ENCODE measurements at regions not wholly inside any gene's neighbourhood (a gene's known extent, or its start where the extent isn't known, plus 50 kb on each side); places are given as distances from the start of the nearest gene placed in this dataset.

DNA sequence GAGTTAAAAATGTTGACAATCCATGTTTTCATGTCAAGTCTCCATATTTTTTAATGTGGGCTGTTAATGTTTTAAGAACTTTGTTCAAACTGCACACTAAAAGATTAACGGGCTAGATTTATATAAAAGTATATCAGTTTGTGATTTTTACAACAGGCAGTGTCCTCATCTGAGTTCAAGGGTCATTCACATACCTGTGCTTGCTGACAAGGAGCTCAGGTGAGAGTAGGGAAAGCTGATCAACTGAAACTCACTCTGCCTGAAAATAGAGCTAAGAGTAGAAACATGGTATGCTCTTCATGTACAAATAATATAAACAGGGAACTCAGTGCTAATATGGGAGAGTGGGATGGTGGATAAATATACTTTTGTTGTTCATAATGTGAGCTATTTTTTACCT lies 102.3 kb upstream of the DKK2 start:
- no peaks in the 10 kb centered on the region for H3K36me3 Mint-ChIP-seq
- ATAC-seq (replicated peaks in 1 of 4) (no peak), DNase-seq (no peak)
- no peaks in the 10 kb centered on the region for H3K9me3 Mint-ChIP-seq
- POLR2A ChIA-PET: no interaction called here
- CTCF ChIA-PET: no interaction called here
- no peaks in the 10 kb centered on the region for H3K9me3 ChIP-seq
- no peaks in the 10 kb centered on the region for H3K4me1 Mint-ChIP-seq
- no peak overlapping the region for H3K4me3 Mint-ChIP-seq
- no peak overlapping the region for H3K4me3 ChIP-seq (ENCODE audit: control insufficient read depth in 1 of 2, extremely low read depth in 1 of 2, low read length in 1 of 2)
- H3K27me3 ChIP-seq (replicated peaks in 1 of 2; ENCODE audit: control insufficient read depth in 2 of 2, extremely low read depth in 1 of 2, insufficient read depth in 2 of 2, low read length in 1 of 2): no peaks in the 10 kb centered on the region
- no peaks in the 10 kb centered on the region for H3K36me3 ChIP-seq (ENCODE audit: control insufficient read depth in 2 of 2, extremely low read depth in 1 of 2, insufficient read depth in 1 of 2, low read length in 1 of 2)
- no peak overlapping the region for H3K27ac ChIP-seq (ENCODE audit: low read length)
- peaks cover 0 to 4% of the 10 kb centered on the region in 2 donors for H3K27me3 Mint-ChIP-seq
- no peak overlapping the region for H3K27ac Mint-ChIP-seq
- WGBS (ENCODE audit: insufficient coverage): no CpG with 5 or more reads among the region's 1 CpG
- H3K4me1 ChIP-seq (ENCODE audit: control insufficient read depth in 1 of 2, extremely low read depth in 1 of 2, insufficient read depth in 2 of 2, low read length in 2 of 2): no peaks in the 10 kb centered on the region

GRCh38 chr4:107133965-107134653 lies 98.0 kb upstream of the DKK2 start:
- Histone ChIP-seq H3K4me1 (ENCODE audit: control insufficient read depth in 1 of 2, extremely low read depth in 1 of 2, insufficient read depth in 2 of 2, low read length in 2 of 2) (no peaks in the 10 kb centered on the region), H3K36me3 (ENCODE audit: control insufficient read depth in 2 of 2, extremely low read depth in 1 of 2, insufficient read depth in 1 of 2, low read length in 1 of 2) (no peaks in the 10 kb centered on the region), H3K9me3 (no peaks in the 10 kb centered on the region), H3K27me3 (replicated peaks in 1 of 2; ENCODE audit: control insufficient read depth in 2 of 2, extremely low read depth in 1 of 2, insufficient read depth in 2 of 2, low read length in 1 of 2) (no peaks in the 10 kb centered on the region), H3K27ac (ENCODE audit: low read length) (no peak overlapping the region), H3K4me3 (ENCODE audit: control insufficient read depth in 1 of 2, extremely low read depth in 1 of 2, low read length in 1 of 2) (no peak overlapping the region)
- no peaks in the 10 kb centered on the region for H3K9me3 Mint-ChIP-seq
- WGBS (ENCODE audit: insufficient coverage): no CpG with 5 or more reads among the region's 4 CpGs
- H3K4me3 Mint-ChIP-seq: no peak overlapping the region
- ATAC-seq (replicated peaks in 1 of 4) (no peak), DNase-seq (no peak)
- no peak overlapping the region for H3K27ac Mint-ChIP-seq
- no peaks in the 10 kb centered on the region for H3K4me1 Mint-ChIP-seq
- CTCF ChIA-PET: no interaction called here
- no peaks in the 10 kb centered on the region for H3K27me3 Mint-ChIP-seq
- no peaks in the 10 kb centered on the region for H3K36me3 Mint-ChIP-seq
- POLR2A ChIA-PET: no interaction called here

GRCh38 chr4:107131295-107131694 lies 95.2 kb upstream of the DKK2 start:
- no peaks in the 10 kb centered on the region for H3K27me3 ChIP-seq (replicated peaks in 1 of 2; ENCODE audit: control insufficient read depth in 2 of 2, extremely low read depth in 1 of 2, insufficient read depth in 2 of 2, low read length in 1 of 2)
- H3K27ac ChIP-seq (ENCODE audit: low read length): no peak overlapping the region
- ChIA-PET POLR2A (no interaction called here), CTCF (no interaction called here)
- ATAC-seq (replicated peaks in 1 of 4): no peak
- Mint-ChIP-seq H3K4me3 (no peak overlapping the region), H3K27me3 (peaks cover 0 to 3% of the 10 kb centered on the region in 2 donors), H3K4me1 (no peaks in the 10 kb centered on the region), H3K9me3 (no peaks in the 10 kb centered on the region), H3K36me3 (no peaks in the 10 kb centered on the region), H3K27ac (no peak overlapping the region)
- no peak for DNase-seq
- no peaks in the 10 kb centered on the region for H3K9me3 ChIP-seq
- WGBS (ENCODE audit: insufficient coverage): no CpG with 5 or more reads among the region's 1 CpG
- no peak overlapping the region for H3K4me3 ChIP-seq (ENCODE audit: control insufficient read depth in 1 of 2, extremely low read depth in 1 of 2, low read length in 1 of 2)
- no peaks in the 10 kb centered on the region for H3K36me3 ChIP-seq (ENCODE audit: control insufficient read depth in 2 of 2, extremely low read depth in 1 of 2, insufficient read depth in 1 of 2, low read length in 1 of 2)
- no peaks in the 10 kb centered on the region for H3K4me1 ChIP-seq (ENCODE audit: control insufficient read depth in 1 of 2, extremely low read depth in 1 of 2, insufficient read depth in 2 of 2, low read length in 2 of 2)

DNA sequence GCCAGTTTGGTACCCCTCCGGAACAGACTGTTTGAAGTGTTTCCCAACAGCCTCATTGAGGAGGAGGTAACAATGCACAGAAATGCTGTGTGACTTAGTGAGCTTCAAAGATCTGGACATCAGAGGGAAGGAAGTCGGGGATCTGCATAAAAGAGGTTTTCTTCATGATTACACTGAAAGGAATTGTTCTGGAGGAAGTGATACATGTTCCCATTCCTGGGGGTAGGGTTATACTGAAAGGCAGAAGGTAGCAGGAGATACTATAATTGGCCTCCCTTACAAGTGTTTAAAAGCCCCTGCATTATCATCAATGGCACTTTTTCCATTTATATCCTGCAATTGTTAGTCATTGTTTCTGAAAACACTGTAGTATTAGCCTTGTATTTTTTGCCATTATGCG lies 94.0 kb upstream of the DKK2 start:
- no peaks in the 10 kb centered on the region for H3K27me3 ChIP-seq (replicated peaks in 1 of 2; ENCODE audit: control insufficient read depth in 2 of 2, extremely low read depth in 1 of 2, insufficient read depth in 2 of 2, low read length in 1 of 2)
- 100% methylated on average over 1 of the region's 3 CpGs for WGBS (ENCODE audit: insufficient coverage)
- no peaks in the 10 kb centered on the region for H3K4me1 Mint-ChIP-seq
- ChIA-PET POLR2A (no interaction called here), CTCF (no interaction called here)
- DNase-seq (no peak), ATAC-seq (replicated peaks in 1 of 4) (no peak)
- no peak overlapping the region for H3K4me3 Mint-ChIP-seq
- H3K36me3 Mint-ChIP-seq: no peaks in the 10 kb centered on the region
- H3K4me3 ChIP-seq (ENCODE audit: control insufficient read depth in 1 of 2, extremely low read depth in 1 of 2, low read length in 1 of 2): no peak overlapping the region
- no peaks in the 10 kb centered on the region for H3K4me1 ChIP-seq (ENCODE audit: control insufficient read depth in 1 of 2, extremely low read depth in 1 of 2, insufficient read depth in 2 of 2, low read length in 2 of 2)
- H3K27ac Mint-ChIP-seq: no peak overlapping the region
- no peak overlapping the region for H3K27ac ChIP-seq (ENCODE audit: low read length)
- H3K9me3 ChIP-seq: no peaks in the 10 kb centered on the region
- no peaks in the 10 kb centered on the region for H3K9me3 Mint-ChIP-seq
- peaks cover 0 to 3% of the 10 kb centered on the region in 2 donors for H3K27me3 Mint-ChIP-seq
- H3K36me3 ChIP-seq (ENCODE audit: control insufficient read depth in 2 of 2, extremely low read depth in 1 of 2, insufficient read depth in 1 of 2, low read length in 1 of 2): no peaks in the 10 kb centered on the region

DNA sequence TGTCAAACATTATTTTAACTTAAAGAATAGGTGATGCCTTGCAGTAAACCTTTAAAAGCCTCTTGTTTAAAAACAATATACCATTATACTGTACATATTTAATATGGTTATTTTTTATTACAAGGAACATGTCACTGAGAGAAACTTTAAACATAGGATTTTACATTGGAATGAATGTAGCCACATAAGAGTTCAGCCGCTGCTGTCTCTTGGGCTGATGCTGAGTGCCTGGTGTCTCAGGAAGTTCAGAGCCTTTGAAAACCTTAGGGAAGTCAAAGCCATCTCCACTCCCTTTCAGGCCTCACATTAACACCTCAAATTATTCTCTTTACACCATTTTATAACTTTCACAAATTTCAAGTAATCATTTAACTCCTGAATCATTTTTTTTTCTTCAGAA lies 93.5 kb upstream of the DKK2 start:
- CTCF ChIA-PET: no interaction called here
- ATAC-seq (replicated peaks in 1 of 4): no peak
- no peak for DNase-seq
- POLR2A ChIA-PET: no interaction called here
- no peak overlapping the region for H3K27ac Mint-ChIP-seq
- no CpG with 5 or more reads among the region's 1 CpG for WGBS (ENCODE audit: insufficient coverage)
- Histone ChIP-seq H3K4me3 (ENCODE audit: control insufficient read depth in 1 of 2, extremely low read depth in 1 of 2, low read length in 1 of 2) (no peak overlapping the region), H3K27ac (ENCODE audit: low read length) (no peak overlapping the region), H3K4me1 (ENCODE audit: control insufficient read depth in 1 of 2, extremely low read depth in 1 of 2, insufficient read depth in 2 of 2, low read length in 2 of 2) (no peaks in the 10 kb centered on the region), H3K27me3 (replicated peaks in 1 of 2; ENCODE audit: control insufficient read depth in 2 of 2, extremely low read depth in 1 of 2, insufficient read depth in 2 of 2, low read length in 1 of 2) (no peaks in the 10 kb centered on the region), H3K9me3 (no peaks in the 10 kb centered on the region), H3K36me3 (ENCODE audit: control insufficient read depth in 2 of 2, extremely low read depth in 1 of 2, insufficient read depth in 1 of 2, low read length in 1 of 2) (no peaks in the 10 kb centered on the region)
- no peaks in the 10 kb centered on the region for H3K36me3 Mint-ChIP-seq
- H3K27me3 Mint-ChIP-seq: peaks cover 0 to 3% of the 10 kb centered on the region in 2 donors
- H3K4me1 Mint-ChIP-seq: no peaks in the 10 kb centered on the region
- H3K4me3 Mint-ChIP-seq: no peak overlapping the region
- no peaks in the 10 kb centered on the region for H3K9me3 Mint-ChIP-seq

GRCh38 chr4:107129076-107129475 lies 93.0 kb upstream of the DKK2 start:
- no peaks in the 10 kb centered on the region for H3K9me3 ChIP-seq
- POLR2A ChIA-PET: no interaction called here

DNA sequence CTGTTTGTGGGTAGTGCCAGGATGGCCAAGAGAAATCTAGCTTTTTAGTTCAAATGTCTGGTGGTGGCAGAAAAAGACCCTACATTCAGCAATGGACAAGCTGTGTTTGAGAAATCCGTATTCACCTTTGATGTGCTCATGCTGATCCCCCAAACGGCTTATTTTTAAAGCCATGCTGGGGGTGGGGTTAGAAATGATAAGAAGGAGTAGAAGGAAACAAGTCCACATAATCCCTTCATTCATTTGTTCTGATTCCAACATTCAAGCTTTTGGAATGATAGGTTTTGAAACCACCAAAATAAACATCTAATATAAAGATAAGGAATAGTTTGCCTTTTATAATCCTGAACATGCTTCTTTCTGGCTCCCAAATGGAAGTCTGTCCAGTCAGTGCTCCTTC lies 92.0 kb upstream of the DKK2 start:
- Mint-ChIP-seq H3K9me3 (peaks cover 0 to 4% (median 0%) of the 10 kb centered on the region in 3 donors), H3K4me3 (no peak overlapping the region), H3K27me3 (peaks cover 0 to 3% of the 10 kb centered on the region in 2 donors), H3K36me3 (no peaks in the 10 kb centered on the region), H3K4me1 (no peaks in the 10 kb centered on the region), H3K27ac (no peak overlapping the region)
- no peaks in the 10 kb centered on the region for H3K36me3 ChIP-seq (ENCODE audit: control insufficient read depth in 2 of 2, extremely low read depth in 1 of 2, insufficient read depth in 1 of 2, low read length in 1 of 2)
- no peaks in the 10 kb centered on the region for H3K4me1 ChIP-seq (ENCODE audit: control insufficient read depth in 1 of 2, extremely low read depth in 1 of 2, insufficient read depth in 2 of 2, low read length in 2 of 2)
- H3K9me3 ChIP-seq: no peaks in the 10 kb centered on the region
- no peak for ATAC-seq (replicated peaks in 1 of 4)
- WGBS (ENCODE audit: insufficient coverage): no CpG with 5 or more reads among the region's 2 CpGs
- DNase-seq: no peak
- H3K27me3 ChIP-seq (replicated peaks in 1 of 2; ENCODE audit: control insufficient read depth in 2 of 2, extremely low read depth in 1 of 2, insufficient read depth in 2 of 2, low read length in 1 of 2): no peaks in the 10 kb centered on the region
- no peak overlapping the region for H3K27ac ChIP-seq (ENCODE audit: low read length)
- POLR2A ChIA-PET: no interaction called here
- H3K4me3 ChIP-seq (ENCODE audit: control insufficient read depth in 1 of 2, extremely low read depth in 1 of 2, low read length in 1 of 2): no peak overlapping the region
- CTCF ChIA-PET: no interaction called here

More at GRCh38 chr4:107129076-107129475, 93.0 kb upstream of the DKK2 start:
- Histone ChIP-seq H3K27me3 (replicated peaks in 1 of 2; ENCODE audit: control insufficient read depth in 2 of 2, extremely low read depth in 1 of 2, insufficient read depth in 2 of 2, low read length in 1 of 2) (no peaks in the 10 kb centered on the region), H3K36me3 (ENCODE audit: control insufficient read depth in 2 of 2, extremely low read depth in 1 of 2, insufficient read depth in 1 of 2, low read length in 1 of 2) (no peaks in the 10 kb centered on the region), H3K4me1 (ENCODE audit: control insufficient read depth in 1 of 2, extremely low read depth in 1 of 2, insufficient read depth in 2 of 2, low read length in 2 of 2) (no peaks in the 10 kb centered on the region), H3K4me3 (ENCODE audit: control insufficient read depth in 1 of 2, extremely low read depth in 1 of 2, low read length in 1 of 2) (no peak overlapping the region), H3K27ac (ENCODE audit: low read length) (no peak overlapping the region)
- Mint-ChIP-seq H3K27ac (no peak overlapping the region), H3K4me3 (no peak overlapping the region), H3K36me3 (no peaks in the 10 kb centered on the region), H3K9me3 (peaks cover 0 to 2% (median 0%) of the 10 kb centered on the region in 3 donors), H3K4me1 (no peaks in the 10 kb centered on the region), H3K27me3 (peaks cover 0 to 3% of the 10 kb centered on the region in 2 donors)
- ATAC-seq (replicated peaks in 1 of 4): no peak
- WGBS (ENCODE audit: insufficient coverage): no CpG with 5 or more reads among the region's 2 CpGs
- CTCF ChIA-PET: no interaction called here
- no peak for DNase-seq

Data from T-cell (primary cell).